Suppressor macrophage treated with lipopolysaccharide for 4 hours (primary cell): ENCODE measurements at regions not wholly inside any gene's neighbourhood (a gene's known extent, or its start where the extent isn't known, plus 50 kb on each side); places are given as distances from the start of the nearest gene placed in this dataset.
"Not testable (repeated sequence)": the region's sequence is repeated elsewhere in the genome, so short reads cannot be mapped to it uniquely, and the experiment has no call there.

Experiments
- DNase-seq: peaks from one replicate; pipeline ENCODE4 v3.0.0-alpha.2; 2020

- not testable (repeated sequence) for DNase-seq
These were observed 174.4 kb downstream of the LRRC70 start for GRCh38 chr5:62752998-62753367.

- not testable (repeated sequence) for DNase-seq
These were observed 173.7 kb downstream of the LRRC70 start for GRCh38 chr5:62752056-62752997.

- DNase-seq, result no peak
These were observed 163.6 kb downstream of the LRRC70 start for GRCh38 chr5:62742207-62742606.

GRCh38 chr5:62741761-62742160 lies 163.1 kb downstream of the LRRC70 start:
- no peak for DNase-seq

GRCh38 chr5:62737766-62738165 lies 159.1 kb downstream of the LRRC70 start:
- no peak for DNase-seq

- DNase-seq, result peak; percentile 91
These were observed 154.1 kb downstream of the LRRC70 start for GRCh38 chr5:62732677-62733121.

- DNase-seq, result peak; percentile 51
These were observed 152.4 kb downstream of the LRRC70 start for GRCh38 chr5:62731022-62731421.

GRCh38 chr5:62729675-62730074 lies 151.1 kb downstream of the LRRC70 start:
- no peak for DNase-seq

GRCh38 chr5:62727861-62728260 lies 149.2 kb downstream of the LRRC70 start:
- DNase-seq, result peak; percentile 44

- no peak for DNase-seq
These were observed 148.6 kb downstream of the LRRC70 start for GRCh38 chr5:62727184-62727583.

- DNase-seq, result no peak
These were observed 143.7 kb downstream of the LRRC70 start for GRCh38 chr5:62722360-62722759.

GRCh38 chr5:62720031-62720441 lies 141.4 kb downstream of the LRRC70 start:
- DNase-seq, result no peak

GRCh38 chr5:62719061-62719720 lies 140.6 kb downstream of the LRRC70 start:
- no peak for DNase-seq

- DNase-seq, result no peak
These were observed 139.7 kb downstream of the LRRC70 start for GRCh38 chr5:62718324-62718723.

- no peak for DNase-seq
These were observed 138.8 kb downstream of the LRRC70 start for GRCh38 chr5:62717301-62717933.

GRCh38 chr5:62714296-62714695 lies 135.7 kb downstream of the LRRC70 start:
- DNase-seq, result no peak

- DNase-seq, result peak; percentile 40
These were observed 130.1 kb downstream of the LRRC70 start for GRCh38 chr5:62708481-62709325.

GRCh38 chr5:62707563-62707962 lies 128.9 kb downstream of the LRRC70 start:
- peak; percentile 41 for DNase-seq

- DNase-seq, result no peak
These were observed 128.5 kb downstream of the LRRC70 start for GRCh38 chr5:62707131-62707530.

GRCh38 chr5:62705022-62705421 lies 126.4 kb downstream of the LRRC70 start:
- no peak for DNase-seq

- no peak for DNase-seq
These were observed 123.5 kb downstream of the LRRC70 start for GRCh38 chr5:62702126-62702525.

GRCh38 chr5:62701036-62701435 lies 122.4 kb downstream of the LRRC70 start:
- DNase-seq, result peak; percentile 45

GRCh38 chr5:62698756-62699155 lies 120.1 kb downstream of the LRRC70 start:
- no peak for DNase-seq
